ENCODE measurements at regions not wholly inside any gene's neighbourhood (a gene's known extent, or its start where the extent isn't known, plus 50 kb on each side); places are given as distances from the start of the nearest gene placed in this dataset.

DNA sequence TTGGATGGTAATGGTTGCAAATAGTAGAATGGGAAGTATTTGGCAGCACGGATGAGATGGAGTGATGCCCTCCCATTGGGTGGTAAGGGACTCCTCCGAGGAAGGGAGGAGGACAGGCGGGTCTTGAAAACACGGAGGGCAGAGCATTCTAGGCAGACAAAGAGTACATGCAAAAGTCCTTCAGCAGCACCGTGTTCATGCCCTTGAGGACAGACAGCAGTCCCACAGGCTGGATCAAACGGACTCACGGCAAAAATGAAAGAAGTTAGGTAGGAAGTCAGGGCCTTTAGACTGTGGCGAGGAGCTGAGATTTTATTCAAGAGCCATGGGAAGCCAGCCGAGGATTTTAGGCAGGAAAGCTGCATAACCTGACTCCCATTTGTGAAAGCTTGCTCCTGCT is 253.9 kb downstream of the RHOU start:
- no peak for DNase-seq (ENCODE audit: low read depth, low spot score)

DNA sequence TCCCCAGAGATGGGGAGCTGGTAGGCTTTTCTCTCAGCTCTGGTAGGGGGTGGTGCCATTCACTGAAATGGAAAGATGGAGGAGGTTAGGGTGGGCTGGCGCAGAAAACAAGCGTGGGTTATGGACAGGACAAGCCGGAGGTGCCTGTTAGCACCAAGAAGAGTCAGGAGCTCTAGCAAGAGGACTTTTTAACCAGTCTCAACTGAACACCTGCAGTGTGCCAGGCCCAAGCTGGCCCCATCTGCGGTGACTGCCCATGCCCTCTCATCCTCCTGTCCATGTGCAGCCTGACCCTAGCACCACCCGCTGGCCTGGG is 254.4 kb downstream of the RHOU start:
- no peak for DNase-seq (ENCODE audit: low read depth, low spot score)

DNA sequence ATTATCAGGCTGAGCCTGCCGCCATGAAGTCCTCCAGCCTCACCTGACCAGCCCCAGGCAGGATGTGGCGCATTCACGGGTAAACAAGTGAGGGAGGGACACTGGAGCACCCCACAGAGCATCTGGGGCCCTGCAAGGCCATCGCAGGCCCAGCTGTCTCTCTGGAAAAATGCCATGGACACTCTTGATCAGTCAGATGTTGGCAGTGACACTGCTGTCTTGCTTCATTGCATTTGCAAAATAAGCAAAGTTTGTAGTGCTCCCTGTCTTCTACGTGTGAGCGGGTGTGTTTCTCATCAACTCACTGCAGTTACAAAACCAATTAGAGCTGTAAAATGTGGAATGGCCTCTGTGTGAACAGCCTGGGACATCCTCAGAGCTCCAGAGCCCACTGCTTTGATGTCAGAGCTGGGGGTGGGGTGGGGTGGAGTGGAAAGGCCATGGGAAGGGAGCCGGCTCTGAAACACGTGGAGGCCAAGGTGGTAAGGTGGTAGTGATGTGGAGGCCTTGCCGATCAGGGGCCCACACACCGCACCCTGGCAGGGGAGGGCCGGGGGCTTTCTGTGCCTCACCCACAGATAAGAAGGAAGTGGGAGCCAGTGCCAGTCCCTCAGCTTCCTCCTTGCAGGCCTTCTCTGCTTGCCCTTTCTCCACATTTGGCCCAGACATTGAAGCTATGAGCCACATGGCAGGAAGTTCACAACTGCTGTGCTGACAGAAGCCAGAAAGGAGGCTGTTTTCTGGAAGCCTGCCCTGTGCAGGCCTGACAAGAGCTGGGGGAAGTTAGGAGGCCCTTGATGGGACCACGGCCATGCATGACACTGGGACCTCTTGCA is 254.9 kb downstream of the RHOU start:
- DNase-seq (ENCODE audit: low read depth, low spot score), result no peak

DNA sequence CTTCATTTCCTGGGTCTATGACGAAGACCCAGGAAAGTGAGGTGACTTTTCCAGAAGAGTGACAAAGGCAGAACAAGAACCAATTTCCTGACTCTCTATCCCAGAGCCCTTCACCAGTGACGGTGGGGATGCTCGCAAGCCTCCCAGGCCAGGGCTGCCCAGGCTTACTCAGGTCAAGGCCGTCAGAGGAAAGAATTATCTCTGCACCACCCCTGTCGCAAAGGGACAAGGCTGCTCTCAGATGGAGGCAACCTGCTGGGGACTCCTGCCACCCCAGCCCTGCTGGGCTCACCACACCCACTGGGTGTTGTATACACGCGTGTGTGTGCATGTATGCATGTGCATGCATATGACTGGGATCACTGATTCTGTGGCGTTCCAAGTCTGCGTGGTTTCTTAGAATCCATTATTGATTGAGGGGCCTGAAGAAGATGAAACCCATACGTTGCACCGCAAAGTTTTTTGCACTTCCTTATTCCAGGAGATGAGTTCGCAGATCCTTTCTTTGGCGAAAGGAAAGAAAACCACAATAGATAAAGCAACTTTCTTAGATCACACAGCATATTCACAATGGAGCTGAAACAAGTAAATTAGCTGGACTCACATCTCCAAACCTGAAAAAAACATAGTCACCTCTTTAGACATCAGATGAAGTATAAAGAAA is 255.8 kb downstream of the RHOU start:
- DNase-seq (ENCODE audit: low read depth, low spot score), result no peak

DNA sequence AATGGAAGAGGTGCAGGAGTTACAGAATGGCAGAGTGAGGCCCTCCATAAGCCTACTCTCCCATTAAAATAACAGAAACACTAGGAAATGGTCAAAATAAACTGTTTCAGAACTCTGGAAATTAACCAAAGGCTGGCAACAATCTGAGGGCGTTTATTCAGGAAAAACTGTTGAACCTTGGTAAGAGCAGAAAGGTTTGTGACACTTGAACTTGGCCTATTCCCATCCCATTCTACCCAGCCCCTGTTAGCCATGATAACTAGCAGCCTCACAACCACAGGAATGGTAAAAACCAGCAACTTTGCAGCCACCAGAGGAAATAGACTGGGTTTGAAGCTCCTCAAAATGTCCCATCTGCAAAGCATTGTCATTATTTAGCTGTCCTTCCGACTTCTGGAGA is 256.8 kb downstream of the RHOU start:
- no peak for DNase-seq (ENCODE audit: low read depth, low spot score)

DNA sequence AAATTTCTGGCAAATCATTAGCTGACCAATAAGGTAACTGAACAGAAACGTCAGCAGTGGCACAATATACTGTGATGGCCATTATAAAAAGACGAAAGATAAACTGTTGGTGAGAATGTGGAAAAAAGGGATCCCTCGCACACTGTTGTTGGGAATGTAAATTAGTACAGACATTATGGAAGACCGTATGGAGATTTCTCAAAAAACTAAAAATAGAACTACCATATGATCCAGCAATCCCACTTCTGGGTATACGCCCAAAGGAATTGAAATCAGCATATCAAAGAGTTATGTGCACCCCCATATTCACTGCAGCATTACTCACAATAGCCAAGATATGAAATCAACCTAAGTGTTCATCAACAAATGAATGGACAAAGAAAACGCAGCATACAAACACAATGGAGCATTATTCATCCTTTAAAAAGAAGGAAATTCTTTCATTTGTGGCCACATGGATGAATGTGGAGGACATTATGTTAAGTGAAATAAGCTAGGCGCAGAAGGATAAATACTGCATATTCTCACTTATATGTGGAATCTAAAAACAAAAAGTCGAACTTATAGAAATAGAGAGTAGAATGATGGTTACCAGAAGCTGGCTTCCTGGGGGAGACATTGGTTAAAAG is 257.7 kb downstream of the RHOU start:
- DNase-seq (ENCODE audit: low read depth, low spot score), result no peak

DNA sequence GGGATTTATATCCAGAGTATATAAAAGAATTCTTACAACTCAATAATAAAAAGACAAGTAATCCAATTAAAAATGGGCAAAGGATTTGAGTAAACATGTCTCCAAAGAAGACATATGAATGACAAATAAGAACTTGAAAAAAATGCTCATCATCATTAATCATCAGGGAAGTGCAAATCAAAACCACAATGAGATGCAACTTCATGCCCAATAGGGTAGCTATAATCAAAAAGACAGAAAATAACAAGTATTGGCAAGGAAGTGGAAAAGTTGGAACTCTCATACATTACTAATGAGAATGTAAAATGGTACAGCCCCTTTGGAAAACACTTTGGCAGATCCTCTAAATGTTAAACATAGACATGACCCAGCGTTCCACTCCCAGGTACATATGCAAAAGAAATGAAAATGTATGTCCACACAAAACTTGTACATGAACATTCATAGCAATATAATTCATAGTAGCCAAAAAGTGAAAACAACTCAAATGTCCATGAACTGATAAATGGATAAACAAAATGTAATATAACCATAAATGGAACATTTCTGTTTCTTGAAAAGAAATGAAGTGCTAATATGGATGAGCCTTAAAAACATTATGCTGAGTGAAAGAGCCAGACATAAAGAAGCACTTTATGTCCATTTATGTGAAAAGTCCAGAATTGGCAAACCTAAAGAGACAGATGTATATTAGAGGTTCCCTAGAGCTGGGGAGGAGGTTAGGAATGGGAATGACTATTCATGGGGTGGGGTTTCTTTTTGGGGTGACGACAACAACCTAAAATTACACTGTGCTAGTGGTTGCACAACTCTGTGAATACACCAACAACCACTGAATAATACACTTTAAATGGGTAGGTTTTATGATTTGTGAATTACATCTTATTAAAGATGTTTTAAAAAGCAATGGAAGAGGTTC is 259.7 kb downstream of the RHOU start:
- no peak for DNase-seq (ENCODE audit: low read depth, low spot score)

DNA sequence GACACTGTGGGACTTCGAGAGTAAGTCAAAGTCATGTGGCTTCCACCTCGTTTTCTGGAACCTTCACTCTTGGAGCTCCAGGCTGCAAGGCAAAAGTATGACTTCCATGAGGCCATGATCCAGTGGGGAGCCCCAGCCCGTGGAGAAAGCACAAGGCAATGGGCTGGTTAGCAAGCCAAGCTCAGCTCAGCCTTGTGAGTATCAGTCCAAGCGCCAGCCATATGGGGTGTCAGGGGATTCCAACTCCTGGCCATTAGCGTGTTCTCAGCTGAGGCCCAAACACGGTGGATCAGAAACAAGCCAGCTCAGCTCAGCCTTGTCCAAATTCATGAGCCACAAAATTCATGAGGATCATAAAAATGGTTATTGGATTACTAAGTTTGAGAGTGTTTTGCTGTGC is 261.0 kb downstream of the RHOU start:
- DNase-seq (ENCODE audit: low read depth, low spot score), result no peak

DNA sequence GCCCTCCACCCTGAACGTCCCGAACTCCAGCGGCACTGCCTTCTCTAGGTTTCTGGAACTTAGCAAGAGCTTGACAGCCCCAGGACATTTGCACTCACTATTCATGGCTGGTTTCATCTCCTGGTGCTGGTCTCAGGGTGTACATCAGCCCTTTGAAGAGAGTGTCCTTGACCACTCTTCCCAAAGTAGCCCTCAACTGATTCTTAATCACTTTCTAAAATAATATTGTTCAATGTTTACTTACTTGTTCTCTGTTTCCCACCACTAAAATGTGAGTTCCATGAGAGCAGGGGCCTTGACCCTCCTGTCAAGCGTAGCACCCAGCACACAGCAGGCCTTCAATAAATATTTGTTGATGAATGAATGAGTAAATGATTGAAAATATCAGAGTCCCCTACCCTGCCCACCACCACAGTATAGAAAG is 262.5 kb downstream of the RHOU start:
- DNase-seq (ENCODE audit: low read depth, low spot score), result no peak

DNA sequence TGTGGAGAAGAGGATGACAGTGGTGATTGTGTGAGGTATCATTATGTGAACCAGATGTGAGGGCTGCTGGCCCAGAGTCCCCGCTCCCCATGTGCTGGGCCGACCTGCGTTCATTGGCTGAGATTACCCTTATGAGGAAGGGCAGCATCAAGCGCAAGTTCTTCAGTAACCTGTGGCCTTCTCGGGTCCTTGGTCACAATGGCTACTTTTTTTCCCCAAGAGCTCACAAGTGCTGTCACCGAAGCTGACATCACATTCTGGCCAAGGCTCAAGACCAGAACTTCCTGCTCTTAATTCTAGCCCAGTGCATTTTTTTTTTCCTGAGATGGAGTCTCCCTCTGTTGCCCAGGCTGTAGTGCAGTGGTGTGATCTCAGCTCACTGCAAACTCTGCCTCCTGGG is 262.9 kb downstream of the RHOU start:
- no peak for DNase-seq (ENCODE audit: low read depth, low spot score)

DNA sequence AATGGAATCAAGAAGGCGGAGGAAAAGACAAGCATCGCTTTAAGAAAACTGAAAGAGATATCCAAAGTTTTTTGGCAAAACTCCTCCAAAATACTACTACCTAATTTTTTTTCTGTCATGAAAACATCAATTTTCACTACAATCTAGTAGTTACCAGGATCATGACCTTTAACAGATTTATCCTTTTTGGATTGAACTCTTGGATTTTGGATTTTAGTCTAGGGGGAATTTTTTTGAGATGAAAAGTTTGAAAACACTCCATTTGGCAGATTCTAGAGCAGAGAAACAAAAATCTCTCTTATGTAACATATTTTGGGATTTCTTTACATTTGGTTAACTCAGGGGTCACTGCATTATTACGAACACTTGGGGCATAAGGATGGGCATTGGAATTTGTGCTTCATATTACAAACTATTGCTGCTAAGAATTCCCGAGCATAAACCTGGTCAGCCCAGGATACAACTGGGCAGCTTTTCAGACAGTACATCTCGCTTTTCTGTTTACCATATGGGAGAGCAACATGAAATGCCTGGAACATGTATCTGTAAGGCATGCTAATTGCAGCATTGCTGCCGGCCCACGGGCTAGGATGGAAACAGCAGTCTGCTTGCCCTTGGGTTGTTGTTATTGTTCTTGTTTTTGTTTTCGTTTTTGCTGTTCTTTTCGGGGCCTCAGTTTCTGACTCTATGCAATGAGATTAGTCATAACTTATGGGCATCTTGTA is 264.3 kb downstream of the RHOU start:
- no peak for DNase-seq (ENCODE audit: low read depth, low spot score)

DNA sequence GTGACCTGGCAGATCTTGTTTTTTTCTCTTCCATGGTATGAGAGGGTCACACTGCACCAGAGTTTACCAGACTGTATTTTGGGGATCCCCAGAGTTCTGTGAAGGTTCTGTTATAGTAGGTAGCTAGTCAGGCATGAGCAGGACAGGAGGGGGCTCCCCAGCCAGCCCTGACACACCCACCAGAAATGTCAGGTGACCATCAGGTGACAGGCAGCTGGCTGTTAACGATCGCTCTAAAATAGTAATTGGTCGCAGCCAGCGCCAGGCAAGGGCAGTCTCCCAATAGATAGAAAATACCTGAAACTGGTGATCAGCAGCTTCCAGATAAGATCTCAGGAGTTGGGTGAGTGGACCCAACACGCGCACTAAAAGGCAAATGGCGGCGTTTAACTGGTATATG is 264.9 kb downstream of the RHOU start:
- DNase-seq (ENCODE audit: low read depth, low spot score), result no peak

DNA sequence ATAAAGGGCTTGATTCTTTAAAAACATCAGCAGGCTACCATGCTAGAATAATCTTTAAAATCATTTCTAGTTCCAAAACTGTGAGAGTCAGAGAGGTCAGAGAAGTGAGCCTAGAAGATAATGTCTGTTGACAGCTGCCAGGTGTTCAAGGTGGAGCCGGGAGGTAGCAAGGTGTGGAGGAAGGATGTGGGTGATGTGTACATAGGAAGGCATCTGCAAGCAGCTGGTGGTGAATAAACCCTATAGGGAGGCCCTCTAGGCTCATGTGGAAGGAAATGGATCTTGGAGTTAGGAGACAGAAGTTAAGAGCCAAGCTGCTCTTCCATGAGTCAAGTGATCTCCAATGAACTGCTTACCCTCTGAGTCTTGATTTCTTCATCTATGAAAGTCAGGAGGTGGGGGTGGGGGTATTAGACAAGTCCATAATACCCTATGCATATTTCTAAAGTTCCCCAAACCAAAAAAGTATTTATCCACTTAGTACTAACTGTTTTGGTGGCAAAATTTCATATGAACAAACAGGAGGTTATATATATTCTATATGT is 266.3 kb downstream of the RHOU start:
- DNase-seq (ENCODE audit: low read depth, low spot score), result no peak

DNA sequence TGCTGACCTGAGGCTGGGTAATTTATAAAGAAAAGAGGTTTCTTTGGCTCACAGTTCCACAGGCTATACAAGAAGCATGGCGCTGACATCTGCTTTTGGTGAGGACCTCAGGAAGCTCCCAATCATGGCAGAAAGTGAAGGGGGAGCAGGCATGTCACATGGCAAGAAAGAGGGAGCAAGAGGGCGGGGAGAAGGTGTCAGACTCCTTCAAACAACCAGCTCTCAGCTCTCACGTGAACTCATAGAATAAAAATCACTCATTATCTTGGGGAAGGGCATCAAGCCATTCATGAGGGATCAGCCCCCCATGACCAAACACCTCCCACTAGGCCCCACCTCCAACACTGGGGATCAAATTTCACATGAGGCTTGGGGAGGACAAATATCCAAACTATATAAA is 266.8 kb downstream of the RHOU start:
- DNase-seq (ENCODE audit: low read depth, low spot score), result no peak

DNA sequence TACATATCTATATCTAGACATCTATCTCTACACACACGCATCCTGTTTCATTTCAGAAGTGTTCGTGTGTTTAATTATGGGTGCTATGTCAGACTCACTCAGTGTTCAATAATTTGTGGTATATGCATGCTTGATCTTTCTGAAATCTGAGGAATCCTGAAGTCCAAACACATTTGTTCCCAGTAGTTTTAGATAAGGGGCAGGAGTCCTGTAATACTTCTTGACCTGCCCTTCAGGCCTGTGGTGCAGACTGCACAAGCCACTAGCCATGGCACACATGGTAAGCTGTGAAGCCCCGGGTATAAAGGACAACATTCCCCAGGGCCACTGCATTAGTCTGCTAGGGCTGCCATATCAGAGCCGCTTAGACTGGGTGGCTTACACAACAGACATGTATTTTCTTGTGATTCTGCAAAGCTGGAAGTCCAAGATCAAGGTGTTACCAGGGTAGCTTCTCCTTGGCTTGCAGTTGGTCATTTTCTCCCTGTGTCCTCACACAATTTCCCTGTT is 267.2 kb downstream of the RHOU start:
- DNase-seq (ENCODE audit: low read depth, low spot score), result no peak

DNA sequence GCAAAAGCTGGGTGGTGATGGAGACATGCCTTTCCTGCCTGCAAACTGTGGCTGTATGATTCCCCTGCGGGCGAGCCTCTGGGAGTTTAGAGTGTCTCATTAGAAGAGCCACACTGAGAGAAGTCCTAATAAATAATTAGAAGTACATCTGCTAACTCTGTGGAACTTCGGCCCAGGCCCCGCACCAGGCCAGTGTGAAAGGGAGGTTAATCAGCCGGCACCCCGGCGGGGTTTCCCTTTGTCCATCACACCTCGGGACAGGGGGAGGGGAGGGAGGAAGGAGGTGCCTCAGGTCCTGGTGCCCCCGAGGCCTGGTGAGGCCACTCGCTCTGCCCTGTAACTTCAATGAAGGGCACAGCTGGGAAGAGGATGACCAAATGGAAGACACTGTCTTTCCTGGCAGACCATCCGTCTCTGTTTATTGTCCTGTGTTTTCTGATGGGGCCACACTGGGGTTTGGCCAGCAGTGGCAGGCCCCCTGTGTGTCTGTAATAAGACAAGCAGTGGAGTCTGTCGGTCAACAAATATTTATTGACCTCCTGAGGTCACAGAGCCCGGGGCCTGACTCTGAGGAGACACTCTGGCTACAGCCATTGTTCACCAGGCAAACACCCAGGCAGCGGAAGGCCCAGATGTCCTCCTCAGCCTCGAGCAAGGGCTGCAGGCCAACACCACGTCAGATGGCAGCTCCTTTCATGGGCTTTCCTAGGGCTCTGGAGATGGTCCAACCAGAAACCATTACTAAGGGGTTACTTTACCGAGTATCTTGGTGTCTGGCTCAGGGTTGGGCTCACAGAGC is 267.5 kb upstream of the RAB4A start:
- DNase-seq (ENCODE audit: low read depth, low spot score), result no peak

DNA sequence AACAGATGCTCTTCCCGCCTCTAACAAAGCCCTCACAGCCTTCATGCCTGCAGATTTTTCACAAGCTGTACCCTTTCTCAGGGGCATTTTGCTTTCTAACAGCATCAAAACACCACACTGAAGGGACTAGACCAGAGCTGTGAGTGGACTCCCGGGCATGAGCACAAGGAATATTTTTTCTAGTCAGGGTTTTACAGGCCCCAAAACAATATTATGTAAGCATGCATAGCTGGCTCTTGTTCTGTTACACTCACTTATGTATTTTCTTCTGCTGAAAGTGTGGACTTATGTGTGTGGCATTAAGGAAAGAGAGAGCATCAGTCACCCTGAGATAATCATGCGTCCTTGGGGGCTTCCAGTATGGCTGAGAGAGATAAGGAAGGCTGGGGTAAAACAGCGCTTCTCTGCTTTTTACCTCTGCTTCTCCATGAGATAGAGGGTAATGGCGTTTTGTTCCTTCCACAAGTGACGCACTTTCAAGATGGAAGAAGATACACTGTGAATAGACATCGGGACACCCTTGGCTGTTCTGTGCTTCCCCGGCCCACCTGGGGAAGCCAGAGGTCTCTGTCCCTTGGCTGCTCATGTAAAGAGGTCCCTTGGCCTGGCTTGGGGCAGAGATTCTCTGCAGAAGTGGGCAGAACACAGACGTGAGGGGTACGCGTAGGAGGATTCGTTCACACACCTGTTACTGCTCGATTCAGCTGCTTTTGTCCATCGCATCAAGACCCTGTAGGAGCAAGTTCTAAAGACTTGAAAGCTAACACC is 266.7 kb upstream of the RAB4A start:
- no peak for DNase-seq (ENCODE audit: low read depth, low spot score)

DNA sequence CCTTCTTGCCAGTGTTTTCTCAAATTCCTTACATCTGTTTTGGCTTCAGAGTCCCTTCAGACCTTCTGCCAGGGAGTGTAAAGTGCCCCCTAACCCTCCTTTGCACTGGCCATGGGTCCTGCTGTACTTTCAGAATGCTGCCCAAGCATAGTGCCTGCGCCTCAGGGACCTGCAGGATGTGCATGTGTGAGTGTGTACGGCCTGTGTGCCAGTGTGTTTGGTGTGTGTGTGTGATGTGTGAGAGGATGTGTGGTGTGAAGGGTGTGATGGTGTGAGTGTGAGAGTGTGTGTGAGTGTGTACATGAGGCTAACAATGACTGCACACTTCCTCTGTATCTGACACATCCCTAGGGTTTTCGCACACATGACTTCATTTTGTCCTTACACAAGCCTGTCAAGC is 265.8 kb upstream of the RAB4A start:
- no peak for DNase-seq (ENCODE audit: low read depth, low spot score)

DNA sequence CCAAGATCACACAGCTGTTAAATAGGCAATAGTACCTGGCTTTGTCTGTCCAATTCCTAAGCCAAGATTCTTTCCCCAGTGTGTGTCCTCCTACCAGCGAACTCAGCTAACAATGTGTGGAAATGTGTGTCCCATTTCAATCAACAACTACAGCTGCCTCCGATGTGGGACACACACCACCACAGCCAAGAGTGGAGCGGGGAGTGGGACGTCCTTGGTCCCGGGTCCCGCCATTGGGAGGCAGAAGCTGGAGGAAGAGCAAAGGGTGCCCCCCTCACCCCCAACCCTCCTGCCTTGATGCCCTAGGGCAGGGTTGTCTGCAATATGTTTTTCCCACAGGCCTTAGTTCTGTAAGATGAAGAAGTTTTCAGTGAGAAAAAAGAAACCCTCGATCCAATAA is 265.4 kb upstream of the RAB4A start:
- DNase-seq (ENCODE audit: low read depth, low spot score), result no peak
